ENCODE measurements at regions not wholly inside any gene's neighbourhood (a gene's known extent, or its start where the extent isn't known, plus 50 kb on each side); places are given as distances from the start of the nearest gene placed in this dataset.

DNA sequence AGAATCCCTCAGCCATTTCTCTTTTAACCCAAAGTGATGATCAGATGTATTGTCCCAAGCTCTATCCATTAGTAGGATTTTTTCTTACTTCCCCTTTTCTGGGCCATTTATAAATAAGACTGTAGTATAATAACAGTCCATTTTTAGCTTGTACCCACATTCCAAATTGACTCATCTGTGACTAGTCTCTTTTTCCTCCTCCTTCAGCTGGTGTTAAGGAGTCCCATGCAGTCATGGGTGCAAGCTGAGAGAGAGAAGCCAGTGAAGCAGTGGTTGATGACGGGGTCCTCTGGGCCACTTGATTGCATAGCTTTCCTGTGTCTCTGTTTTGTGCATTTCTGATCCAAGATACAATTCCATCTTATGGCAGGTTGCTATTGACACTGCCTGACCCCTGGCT, 476.0 kb upstream of the CD180 start:
- Mint-ChIP-seq H3K9me3 (peaks cover 9% of the 10 kb centered on the region in 2 experiments), H3K36me3 (ENCODE audit: insufficient read depth in 1 of 3, low read depth in 3 of 3) (peaks cover 0 to 10% (median 0%) of the 10 kb centered on the region in 3 experiments; a peak in 4 of 7 replicates), H3K27me3 (ENCODE audit: low read depth) (no peaks in the 10 kb centered on the region), H3K27ac (no peak overlapping the region), H3K4me1 (peaks cover 3 to 8% of the 10 kb centered on the region in 2 experiments; a peak in 3 of 4 replicates), H3K4me3 (no peak overlapping the region)
- H3K9ac ChIP-seq (ENCODE audit: extremely low read depth, insufficient read length, low read length) = no peak overlapping the region
- no peak overlapping the region for H2AK5ac ChIP-seq (ENCODE audit: insufficient read length, low read length)
- H3K79me2 ChIP-seq (ENCODE audit: insufficient read depth, low read length) = no peaks in the 10 kb centered on the region
- no peak overlapping the region for H3K4me2 ChIP-seq (ENCODE audit: insufficient read depth, insufficient read length, low read length)
- no peak overlapping the region for H2BK12ac ChIP-seq (ENCODE audit: insufficient read length, low read depth, low read length)
- no peaks in the 10 kb centered on the region for H3K27me3 ChIP-seq (ENCODE audit: insufficient read depth, low read length)
- no peak overlapping the region for H2BK20ac ChIP-seq (ENCODE audit: low read depth, low read length, poor library complexity, severe bottlenecking)
- H3T11ph ChIP-seq (ENCODE audit: low read length) = no peak overlapping the region
- H3K79me1 ChIP-seq (ENCODE audit: insufficient read depth, low read depth, low read length, poor library complexity, severe bottlenecking) = no peaks in the 10 kb centered on the region
- no peak overlapping the region for H3K27ac ChIP-seq (ENCODE audit: insufficient read length, low read depth, low read length)
- no peaks in the 10 kb centered on the region for H4K20me1 ChIP-seq (ENCODE audit: control insufficient read depth, insufficient read depth, insufficient read length)
- no peaks in the 10 kb centered on the region for H3K23me2 ChIP-seq (ENCODE audit: insufficient read length, low read depth, low read length, poor library complexity, severe bottlenecking)
- H3K4me1 ChIP-seq (ENCODE audit: insufficient read depth, low read length) = no peaks in the 10 kb centered on the region
- no peak overlapping the region for H2BK5ac ChIP-seq (ENCODE audit: insufficient read length, low read length)
- H4K8ac ChIP-seq (replicated peaks; ENCODE audit: insufficient read length, low read depth, low read length) = no peak overlapping the region
- no peak overlapping the region for H2AFZ ChIP-seq (ENCODE audit: low read length)
- no peak overlapping the region for H3K14ac ChIP-seq (ENCODE audit: insufficient read depth, low read length)
- H3K23ac ChIP-seq (ENCODE audit: insufficient read length, low read depth, low read length) = no peak overlapping the region
- no peak for DNase-seq
- no CpG with 5 or more reads among the region's 1 CpG for whole genome bisulfite sequencing (ENCODE audit: extremely low coverage, insufficient read length, low lambda C conversion rate)
- H3K18ac ChIP-seq (ENCODE audit: insufficient read length, low read depth, low read length) = no peak overlapping the region
- H2BK120ac ChIP-seq (ENCODE audit: low read depth, low read length, poor library complexity, severe bottlenecking) = no peak overlapping the region
- no peak overlapping the region for H3K4ac ChIP-seq (ENCODE audit: low read depth, low read length)
- H4K91ac ChIP-seq (ENCODE audit: insufficient read length, low read depth, low read length) = no peak overlapping the region
- H3K9me3 ChIP-seq (ENCODE audit: control insufficient read depth, low read depth, low read length) = no peaks in the 10 kb centered on the region
- no peak overlapping the region for H3K56ac ChIP-seq (ENCODE audit: insufficient read length, low read depth, low read length)
- H2BK15ac ChIP-seq (ENCODE audit: low read depth, low read length) = no peak overlapping the region
- TF ChIP-seq, protein P1, sequence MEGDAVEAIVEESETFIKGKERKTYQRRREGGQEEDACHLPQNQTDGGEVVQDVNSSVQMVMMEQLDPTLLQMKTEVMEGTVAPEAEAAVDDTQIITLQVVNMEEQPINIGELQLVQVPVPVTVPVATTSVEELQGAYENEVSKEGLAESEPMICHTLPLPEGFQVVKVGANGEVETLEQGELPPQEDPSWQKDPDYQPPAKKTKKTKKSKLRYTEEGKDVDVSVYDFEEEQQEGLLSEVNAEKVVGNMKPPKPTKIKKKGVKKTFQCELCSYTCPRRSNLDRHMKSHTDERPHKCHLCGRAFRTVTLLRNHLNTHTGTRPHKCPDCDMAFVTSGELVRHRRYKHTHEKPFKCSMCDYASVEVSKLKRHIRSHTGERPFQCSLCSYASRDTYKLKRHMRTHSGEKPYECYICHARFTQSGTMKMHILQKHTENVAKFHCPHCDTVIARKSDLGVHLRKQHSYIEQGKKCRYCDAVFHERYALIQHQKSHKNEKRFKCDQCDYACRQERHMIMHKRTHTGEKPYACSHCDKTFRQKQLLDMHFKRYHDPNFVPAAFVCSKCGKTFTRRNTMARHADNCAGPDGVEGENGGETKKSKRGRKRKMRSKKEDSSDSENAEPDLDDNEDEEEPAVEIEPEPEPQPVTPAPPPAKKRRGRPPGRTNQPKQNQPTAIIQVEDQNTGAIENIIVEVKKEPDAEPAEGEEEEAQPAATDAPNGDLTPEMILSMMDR (conservative IDR thresholded peaks at IDR 0.05) = no peak
- H4K5ac ChIP-seq (ENCODE audit: insufficient read length, low read depth, low read length) = no peak overlapping the region
